HG03457 (cell line): ENCODE measurements at regions not wholly inside any gene's neighbourhood (a gene's known extent, or its start where the extent isn't known, plus 50 kb on each side); places are given as distances from the start of the nearest gene placed in this dataset.

Experiments used
- ATAC-seq: cut with Tn5 transposase; IDR thresholded peaks from one replicate; pipeline ENCODE4 v1.9.1; 2021; ENCODE audit warnings: moderate number of reproducible peaks; ENCODE audit not compliant: unreplicated experiment

- ATAC-seq: no peak
These were observed 168.5 kb upstream of the GAS1 start for GRCh38 chr9:87115785-87116184.

- no peak for ATAC-seq
These were observed 169.2 kb upstream of the GAS1 start for GRCh38 chr9:87116492-87116891.

GRCh38 chr9:87118594-87118993 is 171.3 kb upstream of the GAS1 start:
- no peak for ATAC-seq

- ATAC-seq: no peak
These were observed 172.1 kb upstream of the GAS1 start for GRCh38 chr9:87119328-87119881.

- ATAC-seq: no peak
These were observed 173.3 kb upstream of the GAS1 start for GRCh38 chr9:87120610-87121009.

- no peak for ATAC-seq
These were observed 175.8 kb upstream of the GAS1 start for GRCh38 chr9:87122947-87123685.

- no peak for ATAC-seq
These were observed 176.5 kb upstream of the GAS1 start for GRCh38 chr9:87123830-87124229.

GRCh38 chr9:87125819-87126218 is 178.5 kb upstream of the GAS1 start:
- ATAC-seq: no peak

- no peak for ATAC-seq
These were observed 180.2 kb upstream of the GAS1 start for GRCh38 chr9:87127543-87127942.

- ATAC-seq: no peak
These were observed 180.8 kb upstream of the GAS1 start for GRCh38 chr9:87127978-87128614.

- ATAC-seq: no peak
These were observed 181.7 kb upstream of the GAS1 start for GRCh38 chr9:87128844-87129493.

- ATAC-seq: no peak
These were observed 187.8 kb upstream of the GAS1 start for GRCh38 chr9:87135074-87135473.

GRCh38 chr9:87137718-87138117 is 190.4 kb upstream of the GAS1 start:
- ATAC-seq: no peak

GRCh38 chr9:87138128-87139040 is 191.1 kb upstream of the GAS1 start:
- no peak for ATAC-seq

- no peak for ATAC-seq
These were observed 191.9 kb upstream of the GAS1 start for GRCh38 chr9:87139099-87139730.

- no peak for ATAC-seq
These were observed 192.8 kb upstream of the GAS1 start for GRCh38 chr9:87140142-87140541.

- no peak for ATAC-seq
These were observed 193.4 kb upstream of the GAS1 start for GRCh38 chr9:87140605-87141109.

GRCh38 chr9:87141124-87141523 is 193.8 kb upstream of the GAS1 start:
- ATAC-seq: no peak

GRCh38 chr9:87146933-87147332 is 199.6 kb upstream of the GAS1 start:
- ATAC-seq: no peak

- ATAC-seq: no peak
These were observed 200.5 kb upstream of the GAS1 start for GRCh38 chr9:87147839-87148238.
